ENCODE measurements at regions not wholly inside any gene's neighbourhood (a gene's known extent, or its start where the extent isn't known, plus 50 kb on each side); places are given as distances from the start of the nearest gene placed in this dataset.

DNA sequence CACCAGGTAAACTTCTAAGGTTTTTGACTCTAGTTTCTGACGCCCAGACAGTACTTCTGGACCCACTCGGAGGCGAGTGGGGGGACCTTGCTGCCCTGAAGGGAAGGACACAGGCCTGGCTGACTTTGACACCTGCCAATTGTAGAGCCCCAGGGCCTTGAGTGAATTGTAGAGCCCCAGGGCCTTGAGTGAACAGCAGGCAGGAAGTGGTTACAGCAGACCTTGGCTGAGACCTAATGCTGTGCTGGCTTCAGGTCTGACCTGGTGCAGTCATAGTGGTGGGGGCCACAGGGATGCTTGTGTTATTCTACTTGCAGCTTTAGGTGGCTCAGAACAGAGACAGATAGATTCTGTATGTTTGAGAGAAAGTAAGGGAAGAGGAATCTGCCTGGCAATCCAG is 344.3 kb downstream of the DUSP10 start:
- H3K14ac ChIP-seq (ENCODE audit: low read length) = no peak overlapping the region
- H3K36me3 ChIP-seq (replicated peaks in 1 of 2; ENCODE audit: control insufficient read depth in 2 of 2, insufficient read depth in 2 of 2, low read length in 2 of 2) = no peaks in the 10 kb centered on the region
- no peak overlapping the region for H4K8ac ChIP-seq (ENCODE audit: low read depth, low read length)
- H2BK5ac ChIP-seq (ENCODE audit: low read length) = no peak overlapping the region
- H3K4me2 ChIP-seq (ENCODE audit: insufficient read depth, low read length, poor library complexity, severe bottlenecking) = no peak overlapping the region
- H2BK12ac ChIP-seq (ENCODE audit: low read length) = no peak overlapping the region
- H3K27me3 ChIP-seq (ENCODE audit: control insufficient read depth in 3 of 3, insufficient read depth in 3 of 3, low read depth in 1 of 3, low read length in 3 of 3) = no peaks in the 10 kb centered on the region
- no peak overlapping the region for H2AK5ac ChIP-seq (ENCODE audit: low read depth, low read length)
- no peak overlapping the region for H4K91ac ChIP-seq (ENCODE audit: low read depth, low read length, poor library complexity)
- H2BK15ac ChIP-seq (ENCODE audit: low read length) = no peak overlapping the region
- no peaks in the 10 kb centered on the region for H3K9me3 ChIP-seq (replicated peaks in 1 of 2; ENCODE audit: control insufficient read depth in 2 of 2, insufficient read depth in 1 of 2, low read depth in 1 of 2, low read length in 2 of 2)
- no peak overlapping the region for H3K23ac ChIP-seq (ENCODE audit: low read depth, low read length, poor library complexity)
- no peak overlapping the region for H3K18ac ChIP-seq (ENCODE audit: low read length)
- no peak overlapping the region for H2BK120ac ChIP-seq (ENCODE audit: low read depth, low read length)
- H3K4ac ChIP-seq (ENCODE audit: low read length) = no peak overlapping the region
- no peaks in the 10 kb centered on the region for H3K79me1 ChIP-seq (ENCODE audit: low read depth, low read length)
- H3K4me1 ChIP-seq (ENCODE audit: control insufficient read depth in 2 of 2, insufficient read depth in 1 of 2, low read depth in 1 of 2, low read length in 2 of 2) = no peaks in the 10 kb centered on the region
- no CpG with 5 or more reads among the region's 3 CpGs for WGBS, 2 donors (ENCODE audit: extremely low coverage in 2 of 2, insufficient read length in 2 of 2, insufficient replicate concordance in 1 of 2)
- DNase-seq (ENCODE audit: low spot score) = no peak
- no peak overlapping the region for H3K4me3 ChIP-seq (ENCODE audit: low read length in 2 of 2)
- no peak overlapping the region for H2AFZ ChIP-seq (ENCODE audit: low read length)
- no peak overlapping the region for H3K9ac ChIP-seq (ENCODE audit: low read depth, low read length, poor library complexity)
- H3K27ac ChIP-seq (replicated peaks; ENCODE audit: low read length) = no peak overlapping the region

DNA sequence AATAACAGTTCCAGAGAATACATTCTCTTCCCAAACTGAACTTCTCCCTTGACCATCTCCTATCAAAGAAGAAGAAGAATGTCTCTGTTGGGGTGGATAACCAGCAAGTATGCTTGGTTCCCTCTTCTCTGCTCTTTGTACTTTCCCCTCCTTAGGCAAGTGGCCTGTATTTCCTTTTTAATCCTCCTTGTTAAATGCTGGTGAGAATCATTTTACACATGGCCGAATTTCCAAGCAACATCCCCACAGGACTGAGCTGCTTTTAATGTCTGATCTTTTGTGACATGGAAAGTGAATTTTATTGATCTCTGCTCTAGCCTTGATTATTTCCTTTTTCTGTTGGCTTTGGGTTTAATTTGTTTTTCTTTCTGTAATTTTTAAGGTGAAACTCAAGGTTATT is 336.7 kb downstream of the DUSP10 start:
- no peak overlapping the region for H3K18ac ChIP-seq (ENCODE audit: low read length)
- H3K14ac ChIP-seq (ENCODE audit: low read length) = no peak overlapping the region
- H3K79me1 ChIP-seq (ENCODE audit: low read depth, low read length) = no peaks in the 10 kb centered on the region
- peak; percentile 6 for DNase-seq (ENCODE audit: low spot score)
- H3K27me3 ChIP-seq (ENCODE audit: control insufficient read depth in 3 of 3, insufficient read depth in 3 of 3, low read depth in 1 of 3, low read length in 3 of 3) = no peaks in the 10 kb centered on the region
- no peaks in the 10 kb centered on the region for H3K4me1 ChIP-seq (ENCODE audit: control insufficient read depth in 2 of 2, insufficient read depth in 1 of 2, low read depth in 1 of 2, low read length in 2 of 2)
- H2BK15ac ChIP-seq (ENCODE audit: low read length) = no peak overlapping the region
- no peak overlapping the region for H2BK12ac ChIP-seq (ENCODE audit: low read length)
- no peak overlapping the region for H2AFZ ChIP-seq (ENCODE audit: low read length)
- no peak overlapping the region for H2BK5ac ChIP-seq (ENCODE audit: low read length)
- no peak overlapping the region for H4K91ac ChIP-seq (ENCODE audit: low read depth, low read length, poor library complexity)
- no peak overlapping the region for H2AK5ac ChIP-seq (ENCODE audit: low read depth, low read length)
- no CpG with 5 or more reads among the region's 1 CpG for WGBS, 2 donors (ENCODE audit: extremely low coverage in 2 of 2, insufficient read length in 2 of 2, insufficient replicate concordance in 1 of 2)
- H3K23ac ChIP-seq (ENCODE audit: low read depth, low read length, poor library complexity) = no peak overlapping the region
- H4K8ac ChIP-seq (ENCODE audit: low read depth, low read length) = no peak overlapping the region
- no peak overlapping the region for H3K9ac ChIP-seq (ENCODE audit: low read depth, low read length, poor library complexity)
- H3K27ac ChIP-seq (replicated peaks; ENCODE audit: low read length) = no peak overlapping the region
- no peak overlapping the region for H3K4me2 ChIP-seq (ENCODE audit: insufficient read depth, low read length, poor library complexity, severe bottlenecking)
- H2BK120ac ChIP-seq (ENCODE audit: low read depth, low read length) = no peak overlapping the region
- H3K4ac ChIP-seq (ENCODE audit: low read length) = no peak overlapping the region
- no peaks in the 10 kb centered on the region for H3K9me3 ChIP-seq (replicated peaks in 1 of 2; ENCODE audit: control insufficient read depth in 2 of 2, insufficient read depth in 1 of 2, low read depth in 1 of 2, low read length in 2 of 2)
- no peak overlapping the region for H3K4me3 ChIP-seq (ENCODE audit: low read length in 2 of 2)
- H3K36me3 ChIP-seq (replicated peaks in 1 of 2; ENCODE audit: control insufficient read depth in 2 of 2, insufficient read depth in 2 of 2, low read length in 2 of 2) = no peaks in the 10 kb centered on the region

GRCh38 chr1:221408117-221408803 is 333.6 kb downstream of the DUSP10 start:
- WGBS, 2 donors (ENCODE audit: extremely low coverage in 2 of 2, insufficient read length in 2 of 2, insufficient replicate concordance in 1 of 2) = no CpG with 5 or more reads among the region's 7 CpGs
- Histone ChIP-seq H2AK5ac (ENCODE audit: low read depth, low read length) (no peak overlapping the region), H3K18ac (ENCODE audit: low read length) (no peak overlapping the region), H3K9me3 (replicated peaks in 1 of 2; ENCODE audit: control insufficient read depth in 2 of 2, insufficient read depth in 1 of 2, low read depth in 1 of 2, low read length in 2 of 2) (no peaks in the 10 kb centered on the region), H3K27me3 (ENCODE audit: control insufficient read depth in 3 of 3, insufficient read depth in 3 of 3, low read depth in 1 of 3, low read length in 3 of 3) (no peaks in the 10 kb centered on the region), H4K8ac (ENCODE audit: low read depth, low read length) (no peak overlapping the region), H2AFZ (ENCODE audit: low read length) (no peak overlapping the region), H3K4ac (ENCODE audit: low read length) (no peak overlapping the region), H3K14ac (ENCODE audit: low read length) (no peak overlapping the region), H3K4me2 (ENCODE audit: insufficient read depth, low read length, poor library complexity, severe bottlenecking) (no peak overlapping the region), H2BK12ac (ENCODE audit: low read length) (no peak overlapping the region), H3K36me3 (replicated peaks in 1 of 2; ENCODE audit: control insufficient read depth in 2 of 2, insufficient read depth in 2 of 2, low read length in 2 of 2) (no peaks in the 10 kb centered on the region), H2BK5ac (ENCODE audit: low read length) (no peak overlapping the region), H2BK120ac (ENCODE audit: low read depth, low read length) (no peak overlapping the region), H3K27ac (replicated peaks; ENCODE audit: low read length) (no peak overlapping the region), H3K79me1 (ENCODE audit: low read depth, low read length) (no peaks in the 10 kb centered on the region), H4K91ac (ENCODE audit: low read depth, low read length, poor library complexity) (no peak overlapping the region), H2BK15ac (ENCODE audit: low read length) (no peak overlapping the region), H3K4me3 (ENCODE audit: low read length in 2 of 2) (no peak overlapping the region), H3K23ac (ENCODE audit: low read depth, low read length, poor library complexity) (no peak overlapping the region), H3K9ac (ENCODE audit: low read depth, low read length, poor library complexity) (no peak overlapping the region), H3K4me1 (ENCODE audit: control insufficient read depth in 2 of 2, insufficient read depth in 1 of 2, low read depth in 1 of 2, low read length in 2 of 2) (no peaks in the 10 kb centered on the region)
- no peak for DNase-seq (ENCODE audit: low spot score)

DNA sequence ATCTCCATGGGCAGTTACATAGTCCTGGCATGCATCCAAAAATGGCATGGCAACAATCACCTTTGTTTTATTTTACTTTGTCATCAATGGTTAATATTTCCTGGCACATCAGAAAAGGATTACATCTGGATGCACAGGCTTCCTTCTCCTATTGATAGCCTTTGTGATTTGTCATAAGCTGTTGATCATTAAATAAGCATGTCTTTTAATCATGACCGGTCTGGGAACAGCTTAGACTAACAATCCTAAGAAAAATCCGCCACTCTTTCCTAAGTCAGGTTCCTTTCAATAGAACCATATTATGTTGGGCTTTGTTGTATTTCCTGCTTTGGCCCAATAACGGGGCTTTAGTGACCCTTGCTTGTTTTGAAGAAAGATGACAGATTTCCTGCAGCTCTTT is 330.6 kb downstream of the DUSP10 start:
- no peaks in the 10 kb centered on the region for H3K4me1 ChIP-seq (ENCODE audit: control insufficient read depth in 2 of 2, insufficient read depth in 1 of 2, low read depth in 1 of 2, low read length in 2 of 2)
- no peak for DNase-seq (ENCODE audit: low spot score)
- no peaks in the 10 kb centered on the region for H3K27me3 ChIP-seq (ENCODE audit: control insufficient read depth in 3 of 3, insufficient read depth in 3 of 3, low read depth in 1 of 3, low read length in 3 of 3)
- no peak overlapping the region for H2AK5ac ChIP-seq (ENCODE audit: low read depth, low read length)
- no peaks in the 10 kb centered on the region for H3K79me1 ChIP-seq (ENCODE audit: low read depth, low read length)
- no peaks in the 10 kb centered on the region for H3K36me3 ChIP-seq (replicated peaks in 1 of 2; ENCODE audit: control insufficient read depth in 2 of 2, insufficient read depth in 2 of 2, low read length in 2 of 2)
- no peak overlapping the region for H3K14ac ChIP-seq (ENCODE audit: low read length)
- H3K9ac ChIP-seq (ENCODE audit: low read depth, low read length, poor library complexity) = no peak overlapping the region
- H3K27ac ChIP-seq (replicated peaks; ENCODE audit: low read length) = no peak overlapping the region
- no peak overlapping the region for H3K18ac ChIP-seq (ENCODE audit: low read length)
- no peaks in the 10 kb centered on the region for H3K9me3 ChIP-seq (replicated peaks in 1 of 2; ENCODE audit: control insufficient read depth in 2 of 2, insufficient read depth in 1 of 2, low read depth in 1 of 2, low read length in 2 of 2)
- no peak overlapping the region for H4K8ac ChIP-seq (ENCODE audit: low read depth, low read length)
- H2BK120ac ChIP-seq (ENCODE audit: low read depth, low read length) = no peak overlapping the region
- no peak overlapping the region for H3K4me3 ChIP-seq (ENCODE audit: low read length in 2 of 2)
- H3K4me2 ChIP-seq (ENCODE audit: insufficient read depth, low read length, poor library complexity, severe bottlenecking) = no peak overlapping the region
- no peak overlapping the region for H2BK12ac ChIP-seq (ENCODE audit: low read length)
- no CpG with 5 or more reads among the region's 3 CpGs for WGBS, 2 donors (ENCODE audit: extremely low coverage in 2 of 2, insufficient read length in 2 of 2, insufficient replicate concordance in 1 of 2)
- H3K23ac ChIP-seq (ENCODE audit: low read depth, low read length, poor library complexity) = no peak overlapping the region
- no peak overlapping the region for H3K4ac ChIP-seq (ENCODE audit: low read length)
- H2BK5ac ChIP-seq (ENCODE audit: low read length) = no peak overlapping the region
- H4K91ac ChIP-seq (ENCODE audit: low read depth, low read length, poor library complexity) = no peak overlapping the region
- no peak overlapping the region for H2AFZ ChIP-seq (ENCODE audit: low read length)
- no peak overlapping the region for H2BK15ac ChIP-seq (ENCODE audit: low read length)

All from neuronal stem cell (in vitro differentiated cells).